ENCODE measurements at regions not wholly inside any gene's neighbourhood (a gene's known extent, or its start where the extent isn't known, plus 50 kb on each side); places are given as distances from the start of the nearest gene placed in this dataset.

GRCh38 chr9:16125629-16126028 lies 572.8 kb downstream of the CCDC171 start:
- H3K27me3 ChIP-seq, result no peaks in the 10 kb centered on the region
- H3K27ac ChIP-seq, result no peak overlapping the region
- WGBS, 3 donors, result 88 to 93% (median 93%) methylated on average over 2 of the region's 2 CpGs
- no peaks in the 10 kb centered on the region for H3K36me3 ChIP-seq
- no peak for DNase-seq
- H3K4me3 ChIP-seq, result no peak overlapping the region
- no peak for TF ChIP-seq EP300 (IDR thresholded peaks at IDR 0.05)
- no peak for TF ChIP-seq POLR2A (IDR thresholded peaks at IDR 0.05)
- no peak for TF ChIP-seq CTCF (IDR thresholded peaks at IDR 0.05)
- intact Hi-C loops (cut with DNase I), result no loop called here
- peaks cover 3% of the 10 kb centered on the region for H3K4me1 ChIP-seq (ENCODE audit: insufficient read depth)
- no peaks in the 10 kb centered on the region for H3K9me3 ChIP-seq

DNA sequence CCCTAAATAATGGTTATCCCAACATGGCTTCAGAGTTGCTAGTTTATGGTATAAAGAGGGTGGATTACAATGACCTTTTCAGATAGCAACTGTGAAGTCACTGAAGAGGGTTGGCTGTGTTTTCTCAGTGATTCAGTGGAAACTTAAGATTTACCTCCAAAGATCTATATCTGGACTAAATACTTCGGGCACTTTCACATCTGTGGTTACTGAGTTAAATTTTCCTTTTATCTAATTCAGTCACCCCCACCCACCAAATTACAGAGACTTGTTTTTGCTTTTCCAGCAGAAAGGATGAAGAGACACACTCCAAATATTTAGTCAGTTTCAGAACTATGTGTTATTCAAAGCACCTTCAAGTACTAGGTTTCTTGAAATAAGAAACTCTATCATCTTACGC lies 573.2 kb downstream of the CCDC171 start:
- H3K27ac ChIP-seq, result no peak overlapping the region

GRCh38 chr9:16128003-16128402 lies 575.2 kb downstream of the CCDC171 start:
- Histone ChIP-seq H3K27ac (no peak overlapping the region), H3K36me3 (no peaks in the 10 kb centered on the region), H3K4me3 (no peak overlapping the region), H3K27me3 (no peaks in the 10 kb centered on the region), H3K9me3 (no peaks in the 10 kb centered on the region), H3K4me1 (ENCODE audit: insufficient read depth) (no peaks in the 10 kb centered on the region)
- no peak for TF ChIP-seq CTCF (IDR thresholded peaks at IDR 0.05)
- no peak for TF ChIP-seq POLR2A (IDR thresholded peaks at IDR 0.05)
- no peak for TF ChIP-seq EP300 (IDR thresholded peaks at IDR 0.05)
- WGBS, 3 donors, result 92 to 96% (median 93%) methylated on average over 6 of the region's 6 CpGs
- intact Hi-C loops (cut with DNase I), result no loop called here
- DNase-seq, result no peak

More for the DNA sequence above, 573.2 kb downstream of the CCDC171 start:
- H3K27me3 ChIP-seq, result no peaks in the 10 kb centered on the region
- H3K36me3 ChIP-seq, result no peaks in the 10 kb centered on the region
- H3K4me3 ChIP-seq, result no peak overlapping the region
- no peaks in the 10 kb centered on the region for H3K9me3 ChIP-seq
- TF ChIP-seq POLR2A (IDR thresholded peaks at IDR 0.05) (no peak), EP300 (IDR thresholded peaks at IDR 0.05) (no peak), CTCF (IDR thresholded peaks at IDR 0.05) (no peak)
- DNase-seq, result no peak
- intact Hi-C loops (cut with DNase I), result no loop called here
- H3K4me1 ChIP-seq (ENCODE audit: insufficient read depth), result no peaks in the 10 kb centered on the region
- 59 to 76% (median 66%) methylated on average over 2 of the region's 2 CpGs for WGBS, 3 donors

- Histone ChIP-seq H3K27me3 (no peaks in the 10 kb centered on the region), H3K36me3 (no peaks in the 10 kb centered on the region), H3K27ac (no peak overlapping the region), H3K4me3 (no peak overlapping the region), H3K9me3 (no peaks in the 10 kb centered on the region), H3K4me1 (ENCODE audit: insufficient read depth) (no peaks in the 10 kb centered on the region)
- TF ChIP-seq EP300 (IDR thresholded peaks at IDR 0.05) (no peak), CTCF (IDR thresholded peaks at IDR 0.05) (no peak), POLR2A (IDR thresholded peaks at IDR 0.05) (no peak)
- 83 to 91% (median 85%) methylated on average over 6 of the region's 6 CpGs for WGBS, 3 donors
- intact Hi-C loops (cut with DNase I), result loop anchor here in 2 of 4 donors (10.0 kb wide), 1 partner anchor 256 kb away; no protein-coding TSS in a partner anchor
- no peak for DNase-seq
These were observed 578.4 kb downstream of the CCDC171 start for GRCh38 chr9:16131264-16131663.

All from ovary (tissue), 7 donors.